HG02623 (cell line): ENCODE measurements at regions not wholly inside any gene's neighbourhood (a gene's known extent, or its start where the extent isn't known, plus 50 kb on each side); places are given as distances from the start of the nearest gene placed in this dataset.
"Not testable (repeated sequence)": the region's sequence is repeated elsewhere in the genome, so short reads cannot be mapped to it uniquely, and the experiment has no call there.

Experiments used
- ATAC-seq: cut with Tn5 transposase; IDR thresholded peaks from one replicate; pipeline ENCODE4 v1.9.1; 2021; ENCODE audit warnings: moderate library complexity; ENCODE audit not compliant: unreplicated experiment

DNA sequence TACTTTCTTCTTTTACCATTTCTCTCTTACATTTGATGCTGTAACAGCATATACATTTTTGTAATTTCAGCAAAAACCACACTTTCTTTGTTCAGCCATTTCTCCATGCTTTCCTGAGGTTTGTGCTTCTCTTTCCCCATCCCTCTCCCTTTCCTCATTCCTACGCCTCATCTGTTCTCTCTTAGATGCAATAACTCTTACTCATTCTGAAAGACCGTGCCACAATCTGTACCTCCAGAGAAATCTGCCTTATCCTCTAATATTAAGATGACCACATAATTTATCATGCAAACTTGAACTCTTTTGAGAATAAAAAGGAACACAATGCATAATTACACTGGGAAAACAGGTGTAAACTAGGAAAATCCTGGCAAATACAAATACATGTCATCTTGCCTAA is 588.9 kb downstream of the JRKL start:
- no peak for ATAC-seq

GRCh38 chr11:96986516-96986915 is 596.7 kb downstream of the JRKL start:
- ATAC-seq: no peak

DNA sequence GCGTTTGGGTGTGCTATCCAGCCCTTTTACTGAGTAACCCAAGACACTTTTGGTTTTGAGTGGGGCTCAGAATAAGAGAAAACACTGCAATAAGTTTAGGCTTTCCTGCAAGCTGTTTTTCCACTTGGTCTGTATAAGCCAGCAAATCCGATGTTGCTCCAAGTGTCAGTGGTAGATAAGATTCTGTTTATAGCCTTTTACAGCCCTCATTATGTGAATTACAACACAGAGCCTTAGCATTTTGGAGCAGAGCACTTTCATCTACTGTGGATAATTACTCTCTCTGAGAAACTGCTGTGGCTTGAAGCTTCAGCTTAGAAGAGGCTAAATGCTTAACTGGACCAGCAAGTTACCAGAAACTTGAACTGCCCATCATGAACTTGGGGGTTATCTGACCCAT is 601.1 kb downstream of the JRKL start:
- no peak for ATAC-seq

DNA sequence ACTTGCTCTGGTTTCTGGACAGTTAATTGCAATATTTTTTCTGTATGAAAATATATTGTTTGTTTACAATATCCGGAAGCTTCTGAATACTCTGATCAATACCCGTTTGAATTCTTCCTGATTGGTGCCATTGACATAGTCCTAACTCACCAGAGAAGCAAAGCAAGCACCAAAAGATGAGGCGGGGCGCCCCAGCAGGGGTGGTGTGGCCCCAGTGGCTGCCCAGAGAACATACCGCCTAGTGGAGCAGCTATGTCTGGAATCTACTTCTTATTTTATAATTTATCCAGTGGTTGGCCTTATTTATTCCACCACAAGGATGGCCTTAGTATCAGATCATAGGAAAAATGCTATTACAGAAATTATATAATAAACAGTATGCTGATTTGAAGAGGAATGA is 610.7 kb downstream of the JRKL start:
- ATAC-seq: no peak

DNA sequence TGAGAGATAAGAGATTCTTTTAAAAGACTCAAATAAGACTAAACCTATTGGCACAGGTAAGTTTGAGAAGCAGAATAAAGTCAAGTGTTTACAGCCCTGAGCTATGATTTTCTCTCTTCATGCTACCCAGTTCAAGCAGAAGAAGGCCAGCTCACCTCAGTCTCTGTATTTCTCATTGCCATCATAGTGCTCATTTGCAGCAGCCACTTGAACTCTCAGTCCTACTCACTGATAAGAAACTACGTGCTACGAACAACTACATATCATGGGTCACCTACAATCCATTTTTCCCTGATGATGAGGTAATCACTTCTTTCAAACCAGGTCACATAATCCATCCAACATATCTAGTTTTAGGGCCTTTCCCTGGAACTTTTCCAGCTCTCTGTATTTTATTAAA is 617.5 kb downstream of the JRKL start:
- ATAC-seq: no peak

GRCh38 chr11:97009613-97010012 is 619.8 kb downstream of the JRKL start:
- no peak for ATAC-seq

- ATAC-seq: not testable (repeated sequence)
These were observed 621.2 kb downstream of the JRKL start for GRCh38 chr11:97010997-97011396.

- ATAC-seq: no peak
These were observed 625.5 kb downstream of the JRKL start for GRCh38 chr11:97015327-97015726.

DNA sequence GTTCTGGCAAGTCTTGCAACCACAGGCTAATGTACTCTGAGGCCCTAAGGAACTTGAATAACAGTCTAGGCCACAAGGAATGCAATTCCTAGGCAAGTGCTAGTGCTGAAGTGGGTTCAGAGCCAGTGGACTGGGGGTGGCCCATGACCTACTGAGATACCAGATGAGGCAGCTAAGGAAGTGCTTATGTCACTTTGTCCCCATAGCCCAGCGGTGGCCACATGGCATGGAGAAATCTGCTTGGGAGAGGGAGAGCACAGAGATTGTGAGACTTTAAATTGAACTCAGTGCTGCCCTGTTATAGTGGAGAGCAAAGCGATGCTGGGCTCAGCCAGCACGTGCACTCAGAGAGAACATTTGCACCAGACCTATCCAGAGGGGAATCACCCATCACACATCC is 629.5 kb downstream of the JRKL start:
- no peak for ATAC-seq

DNA sequence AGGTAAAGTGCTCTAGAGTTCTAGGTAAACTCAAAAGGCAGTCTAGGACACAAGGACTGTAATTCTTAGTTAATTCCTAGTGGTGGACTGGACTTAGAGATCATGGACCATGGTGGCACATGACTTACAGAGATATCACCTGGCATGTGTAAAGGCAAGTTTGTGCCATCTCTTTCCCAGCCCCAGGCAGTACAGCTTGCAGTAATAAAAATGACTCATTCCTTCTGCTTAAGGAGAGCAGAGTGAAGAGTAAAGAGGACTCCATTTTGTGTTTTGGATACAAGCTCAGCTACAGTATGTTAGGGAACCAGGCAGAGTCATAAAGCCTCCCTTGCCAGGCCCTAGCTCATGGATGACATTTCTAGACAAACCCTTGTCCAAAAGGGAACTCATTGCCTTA is 629.9 kb downstream of the JRKL start:
- no peak for ATAC-seq

DNA sequence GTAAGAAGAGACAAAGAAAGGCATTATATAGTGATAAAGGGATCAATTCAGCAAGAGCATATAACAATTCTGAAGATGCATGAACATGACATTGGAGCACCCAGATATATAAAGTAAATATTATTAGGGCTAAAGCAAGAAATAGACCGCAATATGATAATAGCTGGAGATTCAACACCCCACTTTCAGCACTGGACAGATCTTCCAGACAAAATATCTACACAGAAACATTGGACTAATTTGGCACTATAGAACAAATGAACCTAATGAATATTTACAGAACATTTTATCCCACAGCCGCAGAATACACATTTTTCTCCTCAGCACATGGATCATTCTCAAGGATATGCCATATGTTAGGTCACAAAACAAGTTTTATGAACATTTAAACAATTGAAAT is 633.1 kb downstream of the JRKL start:
- no peak for ATAC-seq

DNA sequence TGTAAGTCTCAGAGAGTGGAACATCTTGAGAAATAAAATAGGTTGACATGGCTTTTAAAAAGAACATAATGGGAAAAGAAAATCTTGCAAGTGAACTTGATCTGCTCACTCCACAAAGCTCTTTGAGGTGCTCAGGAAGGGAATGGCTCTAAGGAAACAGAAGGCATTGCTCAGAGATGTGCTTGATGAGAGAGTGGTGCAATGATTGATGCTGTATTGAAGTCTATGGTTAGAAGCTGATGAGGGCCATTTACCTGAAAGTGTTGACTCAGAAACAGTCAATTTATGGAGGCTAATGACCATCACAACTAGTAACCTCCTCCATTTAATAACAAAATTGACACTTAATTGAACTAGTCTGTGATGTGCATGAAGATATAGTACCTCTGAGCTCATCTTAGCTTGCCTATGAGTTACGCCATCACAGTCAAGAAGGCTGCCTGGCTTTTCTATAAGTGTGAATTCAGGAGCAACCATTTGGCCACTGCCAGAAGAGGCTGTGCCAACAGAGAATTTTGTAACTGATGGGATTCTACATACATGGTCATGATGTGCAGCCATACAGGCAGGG is 639.1 kb downstream of the JRKL start:
- ATAC-seq: no peak

DNA sequence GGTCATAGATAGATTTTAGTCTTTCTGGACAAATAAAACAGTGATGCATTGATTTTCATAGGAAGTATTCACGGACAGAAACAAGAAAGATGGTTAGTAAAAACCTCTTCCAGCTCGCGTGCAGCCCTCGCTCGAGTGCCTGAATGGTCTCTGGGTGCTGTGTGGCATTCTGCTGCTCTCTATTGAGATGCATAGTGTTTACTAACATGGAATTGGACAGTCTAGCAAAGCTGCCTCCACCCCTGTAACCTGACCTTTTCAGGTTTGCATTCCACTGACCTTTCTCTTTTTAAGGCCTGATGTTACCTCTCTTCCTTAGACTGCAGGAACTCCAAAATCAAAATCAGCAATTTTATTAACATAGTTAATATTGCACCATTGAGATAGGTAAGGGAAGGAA is 643.4 kb downstream of the JRKL start:
- ATAC-seq: no peak

- ATAC-seq: no peak
These were observed 658.7 kb downstream of the JRKL start for GRCh38 chr11:97048481-97048880.

DNA sequence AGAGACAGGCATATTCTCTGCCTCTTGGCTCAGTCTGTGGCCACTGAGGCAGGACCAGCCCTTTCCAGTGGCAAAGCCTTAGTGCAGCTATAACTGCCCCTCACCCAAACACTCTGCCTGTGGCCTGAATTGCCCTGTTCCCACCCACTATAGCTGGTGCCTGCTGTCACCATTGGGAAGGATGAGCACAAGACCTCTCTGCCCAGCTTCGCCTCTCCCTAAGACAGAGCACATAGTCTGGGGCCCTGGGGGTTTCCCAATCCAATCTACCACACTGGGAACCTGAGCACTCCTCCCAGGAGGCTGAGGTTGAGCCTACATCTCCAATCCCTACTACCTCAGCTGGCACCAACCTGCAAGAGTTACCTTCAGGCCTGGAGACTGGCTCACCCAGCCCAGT is 670.4 kb downstream of the JRKL start:
- no peak for ATAC-seq

DNA sequence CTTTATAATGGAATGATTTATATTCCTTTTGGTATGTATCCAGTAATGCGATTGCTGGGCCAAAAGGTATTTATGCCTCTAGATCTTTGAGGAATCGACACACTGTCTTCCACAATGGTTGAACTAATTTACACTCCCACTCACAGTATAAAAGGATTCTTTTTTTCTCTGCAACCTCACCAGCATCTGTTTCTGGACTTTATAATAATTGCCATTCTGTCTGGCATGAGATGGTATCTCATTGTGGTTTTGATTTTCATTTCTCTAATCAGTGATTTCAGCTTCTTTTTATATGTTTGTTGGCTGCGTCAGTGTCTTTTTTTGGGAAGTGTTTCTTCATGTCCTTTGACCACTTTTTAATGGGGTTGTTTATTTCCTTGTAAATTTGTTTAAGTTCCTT is 679.3 kb downstream of the JRKL start:
- no peak for ATAC-seq

DNA sequence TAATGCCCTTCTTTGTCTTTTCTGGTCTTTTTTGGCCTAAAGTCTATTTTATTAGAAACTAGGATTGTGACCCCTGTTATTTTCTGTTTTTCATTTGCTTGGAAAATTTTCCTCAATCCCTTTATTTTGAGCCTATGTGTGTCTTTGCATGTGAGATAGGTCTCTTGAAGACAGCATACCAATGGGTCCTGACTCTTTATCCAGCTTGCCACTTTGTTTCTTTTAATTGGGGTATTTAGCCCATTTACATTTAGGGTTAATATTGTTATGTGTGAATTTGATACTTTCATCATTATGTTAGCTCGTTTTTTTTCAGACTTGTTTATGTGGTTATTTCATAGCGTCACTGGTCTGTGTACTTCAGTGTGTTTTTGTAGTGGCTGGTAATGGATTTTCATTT is 682.6 kb downstream of the JRKL start:
- ATAC-seq: no peak

GRCh38 chr11:97076666-97077065 is 686.9 kb downstream of the JRKL start:
- ATAC-seq: not testable (repeated sequence)

DNA sequence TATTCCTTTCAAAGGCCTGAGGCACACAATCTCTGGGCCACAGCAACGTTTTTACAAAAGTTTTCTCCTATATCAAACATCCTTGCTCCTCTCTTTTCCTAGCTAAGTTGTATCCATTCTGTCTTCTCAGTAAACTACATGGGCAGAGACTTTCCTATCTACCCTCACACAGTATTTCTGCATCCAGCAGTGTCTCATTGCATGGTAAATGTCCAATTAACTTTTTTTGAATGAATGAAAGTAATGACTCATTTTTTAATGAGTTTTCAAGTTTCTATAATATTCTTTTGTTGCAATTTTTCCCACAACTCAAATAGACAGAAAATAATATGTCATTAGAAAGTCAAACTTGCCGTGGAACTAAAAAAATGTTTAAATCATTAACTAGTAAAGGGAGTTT is 688.6 kb downstream of the JRKL start:
- no peak for ATAC-seq

GRCh38 chr11:97079244-97079643 is 689.4 kb downstream of the JRKL start:
- no peak for ATAC-seq

- ATAC-seq: no peak
These were observed 697.6 kb downstream of the JRKL start for GRCh38 chr11:97087419-97087818.

GRCh38 chr11:97092823-97093222 is 703.0 kb downstream of the JRKL start:
- no peak for ATAC-seq

DNA sequence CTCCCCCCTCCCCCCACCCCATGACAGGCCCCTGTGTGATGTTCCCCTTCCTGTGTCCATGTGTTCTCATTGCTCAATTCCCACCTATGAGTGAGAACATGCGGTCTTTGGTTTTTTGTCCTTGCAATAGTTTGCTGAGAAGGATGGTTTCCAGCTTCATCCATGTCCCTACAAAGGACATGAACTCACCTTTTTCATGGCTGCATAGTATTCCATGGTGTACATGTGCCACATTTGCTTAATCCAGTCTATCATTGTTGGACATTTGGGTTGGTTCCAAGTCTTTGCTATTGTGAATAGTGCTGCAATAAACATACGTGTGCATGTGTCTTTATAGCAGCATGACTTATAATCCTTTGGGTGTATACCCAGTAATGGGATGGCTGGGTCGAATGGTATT is 712.4 kb downstream of the JRKL start:
- ATAC-seq: not testable (repeated sequence)

DNA sequence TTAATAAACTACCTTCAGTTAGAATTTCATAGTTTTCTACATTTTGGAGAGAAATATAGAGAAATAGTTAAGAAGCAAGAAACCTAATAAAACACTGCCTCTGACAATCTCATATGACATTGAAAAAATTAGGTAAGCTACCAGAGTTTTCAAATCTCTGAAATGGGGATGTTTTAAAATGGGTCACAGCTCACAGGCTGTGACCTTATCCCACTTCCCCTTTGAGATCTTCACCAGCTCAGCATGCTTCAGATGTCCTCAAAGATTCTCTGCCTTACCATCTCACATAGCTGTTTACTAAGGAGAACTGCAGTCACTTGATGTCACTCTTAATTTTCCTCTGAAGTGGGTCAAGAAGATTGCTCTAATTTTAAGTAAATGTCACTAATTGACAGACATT is 717.8 kb downstream of the JRKL start:
- ATAC-seq: no peak
